Mucosa of descending colon (tissue), 3 donors: ENCODE measurements at regions not wholly inside any gene's neighbourhood (a gene's known extent, or its start where the extent isn't known, plus 50 kb on each side); places are given as distances from the start of the nearest gene placed in this dataset.

Experiments
- ATAC-seq: fragments of 200-7000 bp; cut with Tn5 transposase; one replicate; pipeline ENCODE4 v1.9.1; 2020; ENCODE audit warnings: mild to moderate bottlenecking, moderate library complexity
- DNase-seq, 3 donors: peaks; one replicate each; pipeline ENCODE4 v3.0.0-alpha.2; 2020
- H3K36me3 ChIP-seq: fragments of 200-600 bp; one replicate; pipeline ENCODE4 v1.8.0; 2021; ENCODE audit warnings: low read depth, mild to moderate bottlenecking
- H3K4me1 ChIP-seq: fragments of 200-600 bp; one replicate; pipeline ENCODE4 v1.8.0; 2021; ENCODE audit warnings: low read depth, mild to moderate bottlenecking
- H3K4me3 ChIP-seq: fragments of 200-600 bp; one replicate; pipeline ENCODE4 v1.8.0; 2021; ENCODE audit warnings: mild to moderate bottlenecking
- H3K9me3 ChIP-seq: fragments of 200-600 bp; one replicate; pipeline ENCODE4 v1.8.0; 2021; ENCODE audit warnings: mild to moderate bottlenecking
- CTCF ChIP-seq: fragments of 200-600 bp; IDR thresholded peaks from one replicate; pipeline ENCODE4 v1.8.0; 2022; ENCODE audit warnings: antibody characterized with exemption, mild to moderate bottlenecking
- intact Hi-C, 2 donors: fragments of 100-400 bp; cut with DNase I in 1 of 2; cut with micrococcal nuclease in 1 of 2; formaldehyde crosslinking; loops; one replicate each; pipeline versions ENCODE4 v1.11.0 to v1.11.1; 2022; cut with DNase I, micrococcal nuclease
- donor health status: DM: no; HTN: no; CAD: no; lungs with moderate emphysema.
- donor health status: DM: no; HTN: no; CAD: no.
- donor health status: DM: no; HTN: yes; CAD: no.

GRCh38 chr3:31157893-31158620, 263.6 kb upstream of the GADL1 start:
- ATAC-seq (no peak), DNase-seq (no peak)
- TF ChIP-seq CTCF, result no peak
- Histone ChIP-seq H3K4me1 (no peaks in the 10 kb centered on the region), H3K9me3 (no peaks in the 10 kb centered on the region), H3K4me3 (no peak overlapping the region), H3K36me3 (no peaks in the 10 kb centered on the region)
- intact Hi-C loops, result no loop called here

GRCh38 chr3:31159331-31160039, 265.0 kb upstream of the GADL1 start:
- Histone ChIP-seq H3K4me1 (no peaks in the 10 kb centered on the region), H3K9me3 (no peaks in the 10 kb centered on the region), H3K36me3 (no peaks in the 10 kb centered on the region), H3K4me3 (no peak overlapping the region)
- no peak for ATAC-seq
- intact Hi-C loops, result no loop called here
- TF ChIP-seq CTCF, result no peak
- DNase-seq, result no peak

- Histone ChIP-seq H3K4me1 (peaks cover 8% of the 10 kb centered on the region), H3K36me3 (no peaks in the 10 kb centered on the region)
These were observed 267.4 kb upstream of the GADL1 start for GRCh38 chr3:31161889-31162288.

GRCh38 chr3:31164381-31164780, 269.9 kb upstream of the GADL1 start:
- Histone ChIP-seq H3K36me3 (no peaks in the 10 kb centered on the region), H3K4me1 (peaks cover 8% of the 10 kb centered on the region), H3K9me3 (no peaks in the 10 kb centered on the region), H3K4me3 (no peak overlapping the region)
- peak; percentile 71 for ATAC-seq
- intact Hi-C loops, result no loop called here
- no peak for DNase-seq
- no peak for TF ChIP-seq CTCF

More at GRCh38 chr3:31161889-31162288, 267.4 kb upstream of the GADL1 start:
- Histone ChIP-seq H3K9me3 (no peaks in the 10 kb centered on the region), H3K4me3 (no peak overlapping the region)
- intact Hi-C loops, result no loop called here
- TF ChIP-seq CTCF, result no peak
- DNase-seq (no peak), ATAC-seq (no peak)

- Histone ChIP-seq H3K9me3 (no peaks in the 10 kb centered on the region), H3K4me1 (peaks cover 8% of the 10 kb centered on the region), H3K36me3 (no peaks in the 10 kb centered on the region), H3K4me3 (no peak overlapping the region)
- intact Hi-C loops, result no loop called here
- no peak for ATAC-seq
- TF ChIP-seq CTCF, result no peak
- DNase-seq, result no peak
These were observed 271.0 kb upstream of the GADL1 start for GRCh38 chr3:31165399-31165860.
